ENCODE measurements at regions not wholly inside any gene's neighbourhood (a gene's known extent, or its start where the extent isn't known, plus 50 kb on each side); places are given as distances from the start of the nearest gene placed in this dataset.

GRCh38 chr17:36721560-36722120 lies 120.3 kb downstream of the MRM1 start:
- Histone ChIP-seq H3K27me3 (ENCODE audit: control insufficient read depth, insufficient read depth, low read length) (peaks cover 7% of the 10 kb centered on the region), H3K36me3 (ENCODE audit: control insufficient read depth, insufficient read depth, low read length) (no peaks in the 10 kb centered on the region), H3K4me3 (ENCODE audit: low read depth, low read length) (0 out of 2 replicates have a peak overlapping the region, but pooled peaks have one; percentile 16)
- POLR2A ChIA-PET = no interaction called here
- TF ChIP-seq, protein P1, sequence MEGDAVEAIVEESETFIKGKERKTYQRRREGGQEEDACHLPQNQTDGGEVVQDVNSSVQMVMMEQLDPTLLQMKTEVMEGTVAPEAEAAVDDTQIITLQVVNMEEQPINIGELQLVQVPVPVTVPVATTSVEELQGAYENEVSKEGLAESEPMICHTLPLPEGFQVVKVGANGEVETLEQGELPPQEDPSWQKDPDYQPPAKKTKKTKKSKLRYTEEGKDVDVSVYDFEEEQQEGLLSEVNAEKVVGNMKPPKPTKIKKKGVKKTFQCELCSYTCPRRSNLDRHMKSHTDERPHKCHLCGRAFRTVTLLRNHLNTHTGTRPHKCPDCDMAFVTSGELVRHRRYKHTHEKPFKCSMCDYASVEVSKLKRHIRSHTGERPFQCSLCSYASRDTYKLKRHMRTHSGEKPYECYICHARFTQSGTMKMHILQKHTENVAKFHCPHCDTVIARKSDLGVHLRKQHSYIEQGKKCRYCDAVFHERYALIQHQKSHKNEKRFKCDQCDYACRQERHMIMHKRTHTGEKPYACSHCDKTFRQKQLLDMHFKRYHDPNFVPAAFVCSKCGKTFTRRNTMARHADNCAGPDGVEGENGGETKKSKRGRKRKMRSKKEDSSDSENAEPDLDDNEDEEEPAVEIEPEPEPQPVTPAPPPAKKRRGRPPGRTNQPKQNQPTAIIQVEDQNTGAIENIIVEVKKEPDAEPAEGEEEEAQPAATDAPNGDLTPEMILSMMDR (IDR thresholded peaks at IDR 0.05; ENCODE audit: insufficient read depth, low read depth, low read length) = no peak
- DNase-seq (ENCODE audit: low read depth) = no peak
- CTCF ChIA-PET = no interaction called here

DNA sequence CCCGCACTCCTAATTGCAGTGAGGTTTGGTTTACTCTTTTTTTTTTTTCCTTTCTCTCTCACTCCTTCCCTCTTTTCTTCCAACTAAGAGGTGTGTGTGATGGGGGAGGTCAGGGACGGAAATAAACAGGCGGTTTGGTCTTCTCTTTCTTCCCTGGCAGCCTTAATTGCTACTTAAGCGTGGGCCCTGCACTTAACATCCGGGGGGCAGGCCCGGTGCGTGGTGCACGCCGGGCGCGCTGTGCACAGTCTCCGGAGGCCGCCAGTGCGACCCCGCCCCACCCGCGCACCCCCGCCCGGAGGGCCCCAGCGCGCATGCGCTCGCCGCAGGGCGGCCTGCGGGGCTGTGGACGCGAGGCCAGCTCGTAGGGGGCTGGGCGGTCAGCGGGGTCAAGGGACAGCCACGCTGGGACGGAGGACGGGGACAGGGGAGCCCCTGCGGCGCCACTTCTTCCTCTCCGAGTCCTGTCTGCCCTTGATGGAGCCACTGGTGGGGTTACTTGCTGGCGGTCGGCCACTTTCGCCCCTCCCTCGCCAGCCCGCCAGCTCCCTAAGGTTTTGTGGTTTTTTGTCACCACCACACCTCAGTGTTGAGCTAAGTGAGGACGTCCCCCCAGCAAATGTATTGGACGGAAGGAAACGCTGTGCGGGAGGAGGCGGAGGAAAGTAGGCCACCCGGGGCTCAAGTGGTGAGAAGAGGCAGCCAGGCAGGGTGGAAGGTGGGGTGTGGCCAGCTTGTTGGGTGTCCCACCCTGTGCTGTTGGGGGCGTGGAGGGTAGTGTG lies 120.9 kb downstream of the MRM1 start:
- CTCF ChIA-PET = no interaction called here
- Histone ChIP-seq H3K27me3 (ENCODE audit: control insufficient read depth, insufficient read depth, low read length) (peaks cover 10% of the 10 kb centered on the region), H3K4me3 (ENCODE audit: low read depth, low read length) (peak overlapping the region; percentile 32), H3K36me3 (ENCODE audit: control insufficient read depth, insufficient read depth, low read length) (no peaks in the 10 kb centered on the region)
- TF ChIP-seq, protein P1 (IDR thresholded peaks at IDR 0.05; ENCODE audit: insufficient read depth, low read depth, low read length) = no peak
- POLR2A ChIA-PET = no interaction called here
- no peak for DNase-seq (ENCODE audit: low read depth)

DNA sequence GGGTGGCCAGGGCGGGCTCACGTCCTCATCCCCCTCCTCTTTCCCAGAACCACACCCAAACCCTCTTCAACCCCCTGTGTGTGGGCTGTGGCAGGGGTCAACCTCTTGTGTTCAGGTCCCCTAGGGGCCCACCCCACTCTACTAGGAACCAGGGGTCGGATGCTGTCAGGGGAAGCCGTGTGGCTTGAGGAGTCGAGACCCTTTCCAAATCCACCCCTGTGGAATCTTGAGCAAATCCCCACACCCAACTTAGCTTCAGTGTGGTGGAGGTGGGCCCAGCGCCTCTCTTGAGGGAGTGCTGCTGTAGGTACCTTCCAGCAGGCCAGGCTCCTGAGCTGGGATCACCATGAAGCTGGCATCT lies 121.5 kb downstream of the MRM1 start:
- TF ChIP-seq, protein P1 (IDR thresholded peaks at IDR 0.05; ENCODE audit: insufficient read depth, low read depth, low read length) = no peak
- H3K4me3 ChIP-seq (ENCODE audit: low read depth, low read length) = no peak overlapping the region; the same call in 1 of the 2 replicates
- POLR2A ChIA-PET = no interaction called here
- CTCF ChIA-PET = no interaction called here
- no peaks in the 10 kb centered on the region for H3K36me3 ChIP-seq (ENCODE audit: control insufficient read depth, insufficient read depth, low read length)
- peaks cover 14% of the 10 kb centered on the region for H3K27me3 ChIP-seq (ENCODE audit: control insufficient read depth, insufficient read depth, low read length)
- DNase-seq (ENCODE audit: low read depth) = no peak

GRCh38 chr17:36723459-36724025 lies 122.2 kb downstream of the MRM1 start:
- TF ChIP-seq, protein P1 (IDR thresholded peaks at IDR 0.05; ENCODE audit: insufficient read depth, low read depth, low read length) = no peak
- Histone ChIP-seq H3K27me3 (ENCODE audit: control insufficient read depth, insufficient read depth, low read length) (peaks cover 15% of the 10 kb centered on the region), H3K36me3 (ENCODE audit: control insufficient read depth, insufficient read depth, low read length) (no peaks in the 10 kb centered on the region), H3K4me3 (ENCODE audit: low read depth, low read length) (no peak overlapping the region)
- ChIA-PET POLR2A (no interaction called here), CTCF (no interaction called here)
- no peak for DNase-seq (ENCODE audit: low read depth)

DNA sequence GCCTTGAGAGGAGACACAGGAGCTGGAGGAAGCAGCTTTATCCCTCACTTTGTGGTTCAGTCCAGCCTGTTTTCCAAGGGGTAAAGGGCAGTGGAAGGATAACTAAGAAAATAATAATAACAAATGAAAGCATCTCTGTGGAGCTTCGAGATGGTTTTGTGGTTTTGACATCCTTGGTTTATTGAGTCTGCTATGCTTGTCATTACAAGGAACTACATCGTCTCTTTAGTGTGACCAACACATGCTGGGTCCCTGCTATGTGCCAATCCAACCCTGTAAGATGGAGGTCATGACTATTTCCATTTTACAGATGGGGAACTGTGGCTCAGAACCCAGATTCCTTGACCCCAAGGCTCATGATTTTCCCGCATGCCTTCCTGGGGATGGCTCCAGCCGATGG lies 124.8 kb downstream of the MRM1 start:
- DNase-seq (ENCODE audit: low read depth) = no peak
- TF ChIP-seq, protein P1 (IDR thresholded peaks at IDR 0.05; ENCODE audit: insufficient read depth, low read depth, low read length) = no peak
- peaks cover 26% of the 10 kb centered on the region for H3K27me3 ChIP-seq (ENCODE audit: control insufficient read depth, insufficient read depth, low read length)

More for the DNA sequence above, 124.8 kb downstream of the MRM1 start:
- no peaks in the 10 kb centered on the region for H3K36me3 ChIP-seq (ENCODE audit: control insufficient read depth, insufficient read depth, low read length)
- H3K4me3 ChIP-seq (ENCODE audit: low read depth, low read length) = no peak overlapping the region
- POLR2A ChIA-PET = no interaction called here
- CTCF ChIA-PET = interaction anchor here (1.0 kb wide), 1 partner anchor 45 kb away, joined by 4 read pairs; no protein-coding TSS in a partner anchor

All from BJ (cell line).